ENCODE measurements at regions not wholly inside any gene's neighbourhood (a gene's known extent, or its start where the extent isn't known, plus 50 kb on each side); places are given as distances from the start of the nearest gene placed in this dataset.

DNA sequence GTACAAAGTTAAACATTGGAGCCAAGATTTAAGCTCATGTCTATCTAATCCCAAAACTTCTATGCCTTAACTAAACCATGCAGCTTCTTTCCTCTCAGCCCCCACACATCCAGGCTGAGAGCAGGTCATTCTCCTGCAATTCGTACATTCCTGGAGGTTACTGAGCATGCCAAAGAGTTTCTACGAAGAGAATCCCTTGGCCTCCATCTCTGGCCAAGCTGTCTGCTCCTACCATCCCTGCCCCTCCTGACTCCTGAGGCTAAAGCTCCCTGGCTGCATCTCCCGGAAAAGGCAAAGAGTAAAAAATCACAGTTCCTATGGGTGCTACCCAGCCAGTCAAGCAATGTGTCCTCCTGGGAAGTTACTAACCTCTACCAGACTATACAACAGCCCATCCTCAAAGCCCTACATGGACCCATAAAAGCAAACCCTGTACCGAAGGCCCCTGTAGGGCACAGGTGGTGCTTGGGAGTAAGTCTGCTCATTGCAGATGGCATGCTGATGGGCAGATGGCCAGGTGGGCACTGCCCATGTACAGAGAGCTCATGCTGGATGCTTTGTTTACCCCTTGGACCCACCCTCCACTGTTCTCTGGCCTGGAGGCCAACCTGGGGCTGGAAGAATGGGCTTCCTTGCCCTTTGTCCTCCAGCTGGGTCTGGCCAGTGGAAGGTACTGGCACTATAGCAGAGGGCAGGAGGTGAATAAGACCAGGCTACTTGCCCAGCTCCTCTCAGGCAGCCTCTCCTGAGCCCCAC lies 99.5 kb downstream of the TTC32 start:
- no peak for TF ChIP-seq POLR2A (IDR thresholded peaks at IDR 0.05)
- TF ChIP-seq, protein P1, sequence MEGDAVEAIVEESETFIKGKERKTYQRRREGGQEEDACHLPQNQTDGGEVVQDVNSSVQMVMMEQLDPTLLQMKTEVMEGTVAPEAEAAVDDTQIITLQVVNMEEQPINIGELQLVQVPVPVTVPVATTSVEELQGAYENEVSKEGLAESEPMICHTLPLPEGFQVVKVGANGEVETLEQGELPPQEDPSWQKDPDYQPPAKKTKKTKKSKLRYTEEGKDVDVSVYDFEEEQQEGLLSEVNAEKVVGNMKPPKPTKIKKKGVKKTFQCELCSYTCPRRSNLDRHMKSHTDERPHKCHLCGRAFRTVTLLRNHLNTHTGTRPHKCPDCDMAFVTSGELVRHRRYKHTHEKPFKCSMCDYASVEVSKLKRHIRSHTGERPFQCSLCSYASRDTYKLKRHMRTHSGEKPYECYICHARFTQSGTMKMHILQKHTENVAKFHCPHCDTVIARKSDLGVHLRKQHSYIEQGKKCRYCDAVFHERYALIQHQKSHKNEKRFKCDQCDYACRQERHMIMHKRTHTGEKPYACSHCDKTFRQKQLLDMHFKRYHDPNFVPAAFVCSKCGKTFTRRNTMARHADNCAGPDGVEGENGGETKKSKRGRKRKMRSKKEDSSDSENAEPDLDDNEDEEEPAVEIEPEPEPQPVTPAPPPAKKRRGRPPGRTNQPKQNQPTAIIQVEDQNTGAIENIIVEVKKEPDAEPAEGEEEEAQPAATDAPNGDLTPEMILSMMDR (IDR thresholded peaks at IDR 0.05), result no peak
